Adipocyte (in vitro differentiated cells): ENCODE measurements at regions not wholly inside any gene's neighbourhood (a gene's known extent, or its start where the extent isn't known, plus 50 kb on each side); places are given as distances from the start of the nearest gene placed in this dataset.

Experiments used
- DNase-seq: peaks from one replicate; pipeline ENCODE4 v3.0.0-alpha.2; 2015; ENCODE audit warnings: low read depth
- H3K27me3 ChIP-seq: replicated peaks from 2 replicates; pipeline ENCODE4 v1.7.0; 2013; ENCODE audit warnings: mild to moderate bottlenecking, low read length, moderate library complexity; ENCODE audit not compliant: control insufficient read depth, insufficient read depth
- H3K36me3 ChIP-seq: 2 replicates; pipeline ENCODE4 v1.7.0; 2013; ENCODE audit warnings: low read length, mild to moderate bottlenecking, moderate library complexity; ENCODE audit not compliant: control insufficient read depth, insufficient read depth, severe bottlenecking
- H3K4me1 ChIP-seq: 2 replicates; pipeline ENCODE4 v1.7.0; 2013; ENCODE audit warnings: mild to moderate bottlenecking, low read length, moderate library complexity; ENCODE audit not compliant: control insufficient read depth, insufficient read depth
- H3K4me3 ChIP-seq: 2 replicates; pipeline ENCODE4 v1.7.0; 2013; ENCODE audit warnings: mild to moderate bottlenecking, low read length, moderate library complexity
- H3K9ac ChIP-seq: 2 replicates; pipeline ENCODE4 v1.7.0; 2013; ENCODE audit warnings: mild to moderate bottlenecking, low read length, moderate library complexity
- H3K9me3 ChIP-seq: 2 replicates; pipeline ENCODE4 v1.7.0; 2013; ENCODE audit warnings: mild to moderate bottlenecking, low read length, moderate library complexity; ENCODE audit not compliant: control insufficient read depth

DNA sequence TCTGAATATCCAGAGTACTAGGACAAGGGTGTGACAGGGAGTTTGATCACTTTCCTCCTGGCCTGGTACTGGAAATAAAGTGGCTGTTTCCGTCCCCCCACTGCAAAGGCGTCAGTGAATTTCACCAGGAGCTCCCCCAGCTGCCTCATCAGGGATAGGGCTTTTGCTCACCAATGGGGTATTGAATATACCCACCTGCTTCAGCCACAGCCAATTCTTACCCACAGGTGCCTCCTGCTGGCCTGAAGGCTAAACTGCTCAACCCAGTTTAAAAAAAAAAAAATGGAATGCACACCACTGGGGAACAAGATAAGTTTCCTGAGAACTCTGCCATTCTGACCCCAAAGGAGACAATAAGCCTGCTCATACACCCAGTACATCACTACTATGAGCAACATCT is 65.3 kb upstream of the MS4A8 start:
- H3K4me1 ChIP-seq = no peaks in the 10 kb centered on the region
- no peaks in the 10 kb centered on the region for H3K27me3 ChIP-seq
- H3K4me3 ChIP-seq = no peak overlapping the region
- no peak overlapping the region for H3K9ac ChIP-seq
- no peak for DNase-seq
- H3K9me3 ChIP-seq = no peaks in the 10 kb centered on the region
- no peaks in the 10 kb centered on the region for H3K36me3 ChIP-seq

DNA sequence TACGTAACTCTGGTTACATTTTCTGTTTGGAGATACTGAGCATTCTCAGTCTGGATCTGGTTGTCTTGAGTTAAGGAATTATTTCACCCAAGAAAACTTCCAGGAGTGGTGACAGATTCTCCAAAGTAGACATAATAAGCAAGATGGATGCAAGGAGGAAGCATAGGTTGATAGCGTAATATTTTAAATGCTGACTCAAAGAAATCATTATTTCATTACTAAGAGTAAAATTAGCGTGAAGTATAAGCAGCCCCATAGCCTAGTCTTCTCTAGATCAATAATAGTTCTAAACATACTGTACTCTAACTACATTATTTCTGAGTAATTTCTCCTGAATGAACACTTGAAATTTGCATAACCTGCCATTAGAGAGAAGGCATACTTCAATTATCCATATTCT is 57.5 kb upstream of the MS4A8 start:
- Histone ChIP-seq H3K4me3 (no peak overlapping the region), H3K9ac (no peak overlapping the region), H3K36me3 (no peaks in the 10 kb centered on the region), H3K27me3 (no peaks in the 10 kb centered on the region), H3K9me3 (peaks cover 7% of the 10 kb centered on the region), H3K4me1 (no peaks in the 10 kb centered on the region)
- DNase-seq = no peak

DNA sequence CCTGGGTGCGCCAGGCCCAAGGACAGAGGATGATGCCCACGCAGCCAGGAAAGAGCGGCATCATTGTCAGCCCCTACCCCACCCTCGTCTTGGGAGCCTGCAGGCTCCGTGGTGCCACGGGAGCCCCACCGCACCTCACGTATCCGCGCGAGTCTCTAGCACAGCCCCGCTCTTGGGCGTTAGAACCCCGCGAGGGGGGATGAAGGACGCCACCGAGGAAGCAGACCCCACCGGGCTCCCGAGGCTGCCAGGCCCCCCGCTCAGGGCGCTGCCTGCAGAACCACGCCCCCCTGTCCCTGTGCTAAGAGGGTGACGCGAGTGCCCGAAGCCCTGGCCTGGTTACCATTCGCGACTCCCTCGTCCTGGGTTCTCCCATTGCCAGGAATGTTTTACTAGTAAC is 52.3 kb upstream of the MS4A8 start:
- DNase-seq = no peak
- H3K9ac ChIP-seq = no peak overlapping the region
- H3K4me1 ChIP-seq = no peaks in the 10 kb centered on the region
- no peaks in the 10 kb centered on the region for H3K36me3 ChIP-seq
- peaks cover 15% of the 10 kb centered on the region for H3K9me3 ChIP-seq
- no peak overlapping the region for H3K4me3 ChIP-seq
- H3K27me3 ChIP-seq = no peaks in the 10 kb centered on the region
